Prostate gland (tissue), 2 donors: ENCODE measurements at regions not wholly inside any gene's neighbourhood (a gene's known extent, or its start where the extent isn't known, plus 50 kb on each side); places are given as distances from the start of the nearest gene placed in this dataset.

Source experiments
- POLR2A ChIP-seq: fragments of 450-650 bp; IDR thresholded peaks from one replicate; pipeline ENCODE4 v1.6.1; 2016; ENCODE audit warnings: antibody characterized with exemption, mild to moderate bottlenecking
- TF ChIP-seq, protein P1 (sequence below), 4 experiments: fragments of 200-600 bp in 2 of 4; fragments of 450-650 bp in 2 of 4; sonication (generic) in 2 of 4; IDR thresholded peaks; 1 replicate in 3 of 4; 2 replicates in 1 of 4; pipeline ENCODE4 v1.5.1; 2016 to 2019; ENCODE audit warnings: antibody characterized with exemption in 4 of 4, mild to moderate bottlenecking in 2 of 4, moderate library complexity in 2 of 4

DNA sequence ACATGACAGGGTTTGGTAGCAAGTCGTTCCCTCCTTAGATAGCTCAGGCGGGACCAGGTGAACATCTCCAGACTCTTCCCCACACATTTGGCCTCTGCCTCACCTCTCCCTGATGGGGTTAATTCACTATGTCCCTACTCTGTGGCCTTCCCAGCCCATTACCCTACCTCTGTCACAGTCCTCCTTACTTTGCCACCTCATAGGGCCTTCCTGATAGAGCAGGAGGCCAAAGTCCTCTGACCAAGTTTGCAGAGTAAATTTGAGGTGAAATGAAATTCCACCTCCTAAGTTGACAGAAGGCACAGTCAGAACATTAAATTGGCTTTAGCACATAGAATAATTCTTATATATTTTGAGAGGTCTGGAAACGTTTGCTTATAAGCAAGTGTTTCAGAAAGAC, 53.1 kb upstream of the ARMC2 start:
- TF ChIP-seq, protein P1, sequence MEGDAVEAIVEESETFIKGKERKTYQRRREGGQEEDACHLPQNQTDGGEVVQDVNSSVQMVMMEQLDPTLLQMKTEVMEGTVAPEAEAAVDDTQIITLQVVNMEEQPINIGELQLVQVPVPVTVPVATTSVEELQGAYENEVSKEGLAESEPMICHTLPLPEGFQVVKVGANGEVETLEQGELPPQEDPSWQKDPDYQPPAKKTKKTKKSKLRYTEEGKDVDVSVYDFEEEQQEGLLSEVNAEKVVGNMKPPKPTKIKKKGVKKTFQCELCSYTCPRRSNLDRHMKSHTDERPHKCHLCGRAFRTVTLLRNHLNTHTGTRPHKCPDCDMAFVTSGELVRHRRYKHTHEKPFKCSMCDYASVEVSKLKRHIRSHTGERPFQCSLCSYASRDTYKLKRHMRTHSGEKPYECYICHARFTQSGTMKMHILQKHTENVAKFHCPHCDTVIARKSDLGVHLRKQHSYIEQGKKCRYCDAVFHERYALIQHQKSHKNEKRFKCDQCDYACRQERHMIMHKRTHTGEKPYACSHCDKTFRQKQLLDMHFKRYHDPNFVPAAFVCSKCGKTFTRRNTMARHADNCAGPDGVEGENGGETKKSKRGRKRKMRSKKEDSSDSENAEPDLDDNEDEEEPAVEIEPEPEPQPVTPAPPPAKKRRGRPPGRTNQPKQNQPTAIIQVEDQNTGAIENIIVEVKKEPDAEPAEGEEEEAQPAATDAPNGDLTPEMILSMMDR (IDR thresholded peaks at IDR 0.05): no peak
- TF ChIP-seq POLR2A: no peak
